ENCODE measurements at regions not wholly inside any gene's neighbourhood (a gene's known extent, or its start where the extent isn't known, plus 50 kb on each side); places are given as distances from the start of the nearest gene placed in this dataset.
A peak's percentile ranks its signal among the peaks of the same experiment; 100 is the strongest.
"Not testable (repeated sequence)": the region's sequence is repeated elsewhere in the genome, so short reads cannot be mapped to it uniquely, and the experiment has no call there.

DNA sequence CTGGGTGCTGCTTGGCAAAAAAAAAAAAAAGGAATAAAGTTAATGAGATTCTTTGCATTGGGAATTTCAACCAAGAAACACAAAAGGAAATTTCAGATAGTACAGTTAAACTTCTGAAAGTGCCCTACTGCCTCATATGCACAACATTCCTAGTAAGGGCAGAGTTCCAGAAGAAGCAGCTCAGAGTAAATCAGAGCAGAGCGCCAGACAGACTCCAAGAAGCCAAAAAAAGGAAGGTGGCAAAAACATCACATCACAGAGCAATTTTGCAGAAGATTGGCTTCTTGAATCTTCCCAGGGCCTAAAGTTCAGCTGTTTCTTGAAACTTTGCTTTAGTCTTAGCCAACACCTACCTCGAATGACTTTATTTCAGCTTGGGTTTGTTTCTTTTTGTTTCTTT, 544.1 kb downstream of the XPNPEP1 start:
- no peak for FAIRE-seq

DNA sequence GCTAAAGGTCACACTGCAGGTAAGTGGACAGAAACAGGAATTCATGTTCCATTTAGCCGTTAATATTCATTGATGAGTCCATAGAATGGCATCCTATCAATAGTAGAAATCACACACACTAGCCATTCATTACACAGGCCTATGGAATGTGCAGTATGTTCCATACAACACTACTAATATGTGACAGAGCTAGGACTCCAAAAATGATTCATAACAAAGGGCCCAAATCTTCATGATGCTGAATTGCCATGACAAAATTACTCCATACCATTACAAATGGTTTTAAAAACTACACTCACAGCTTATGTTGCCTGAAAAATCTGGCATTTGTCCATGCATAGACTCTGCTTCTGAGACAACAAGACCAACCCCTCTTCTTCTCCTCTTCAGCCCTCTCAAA, 549.1 kb downstream of the XPNPEP1 start:
- FAIRE-seq, result no peak

DNA sequence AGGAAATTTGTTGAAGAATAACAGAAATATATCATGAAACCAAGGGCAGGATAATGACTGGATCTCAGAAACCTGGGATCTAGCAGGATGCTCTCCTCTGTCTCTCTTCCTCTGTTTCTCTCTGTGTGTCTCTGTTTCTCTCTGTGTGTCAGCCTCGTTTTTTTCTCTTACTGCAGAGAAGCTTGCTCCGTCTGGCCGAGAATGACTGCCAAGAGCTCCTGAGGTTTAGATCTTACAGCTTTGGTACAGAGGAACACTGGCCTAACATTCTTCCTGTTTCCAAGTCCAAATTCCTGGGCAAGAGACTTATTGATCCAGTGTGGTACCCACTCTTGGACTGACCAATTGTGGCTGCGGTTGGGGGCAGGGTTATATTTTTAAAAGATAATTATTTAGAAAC, 564.0 kb downstream of the XPNPEP1 start:
- FAIRE-seq, result no peak

DNA sequence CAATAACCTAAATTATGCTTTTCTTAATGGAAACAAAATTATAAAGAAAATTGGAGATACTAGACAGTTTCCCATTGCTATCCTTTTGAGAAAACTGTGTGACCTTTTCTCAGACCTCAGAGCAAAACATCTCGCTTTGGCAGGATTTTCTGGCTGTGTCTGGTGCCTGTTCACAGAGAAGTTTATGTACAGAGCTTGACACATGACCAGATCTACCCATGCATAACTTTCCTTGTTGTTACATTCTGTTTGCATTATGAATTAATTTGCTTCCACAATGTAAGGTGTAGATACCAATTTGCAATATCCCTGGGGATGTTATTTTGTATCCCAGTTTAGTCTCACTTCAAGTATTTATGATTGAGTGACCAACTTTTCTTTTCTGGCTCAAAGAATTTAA, 565.0 kb downstream of the XPNPEP1 start:
- no peak for FAIRE-seq

DNA sequence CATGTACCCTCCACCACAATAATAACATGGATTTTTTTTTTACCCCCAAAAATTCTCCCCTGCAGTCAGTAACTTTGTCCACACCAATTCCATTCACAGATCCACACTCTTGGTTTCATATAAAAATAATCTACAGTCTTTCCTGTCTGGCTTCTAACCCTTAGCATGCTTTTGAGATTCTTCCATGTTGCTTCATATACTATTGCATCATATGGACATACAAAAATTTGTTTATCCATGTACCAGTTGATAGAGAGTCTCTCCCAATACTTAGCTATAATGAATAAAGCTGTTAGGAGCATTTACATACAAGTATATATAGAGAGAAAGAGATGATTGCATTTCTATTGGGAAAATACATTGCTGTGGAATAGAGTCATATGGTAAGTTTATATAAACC, 575.0 kb downstream of the XPNPEP1 start:
- FAIRE-seq, result no peak

DNA sequence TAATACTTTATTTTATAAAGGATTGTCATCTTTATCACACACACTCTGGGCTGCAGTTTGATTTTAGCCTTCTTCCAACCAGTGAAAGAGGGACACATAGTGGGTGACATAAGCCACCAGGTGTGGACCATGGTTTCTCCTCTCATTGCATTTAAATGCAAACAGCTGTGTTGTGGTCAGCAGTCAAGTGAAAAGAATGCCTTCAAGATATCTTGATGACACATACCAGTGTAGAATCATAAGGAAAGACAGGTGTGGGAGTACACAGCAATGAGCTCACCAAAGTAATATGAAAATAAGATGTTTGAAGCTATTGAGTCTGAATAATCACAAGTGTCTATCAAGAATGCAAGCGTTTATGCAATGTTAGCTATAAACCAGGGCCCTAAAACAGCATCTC, 580.0 kb downstream of the XPNPEP1 start:
- no peak for FAIRE-seq

DNA sequence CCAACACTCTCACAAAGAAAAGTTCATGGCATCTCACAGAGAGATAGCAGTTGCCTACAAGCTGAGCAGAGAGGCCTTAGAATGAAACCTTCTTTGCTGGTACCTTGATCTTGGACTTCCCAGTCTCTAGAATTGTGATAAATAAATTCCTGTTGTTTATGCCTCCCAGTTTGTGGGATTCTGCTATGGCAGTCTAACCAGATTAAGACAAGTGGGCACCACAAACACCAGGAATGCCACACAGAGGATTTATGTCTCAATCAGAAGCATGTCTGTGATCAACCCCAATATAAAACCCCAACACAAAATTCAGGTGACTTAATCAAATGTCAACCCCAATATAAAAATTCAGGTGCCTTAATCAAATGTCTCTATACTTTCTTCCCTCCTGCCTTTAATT, 581.3 kb downstream of the XPNPEP1 start:
- no peak for FAIRE-seq

DNA sequence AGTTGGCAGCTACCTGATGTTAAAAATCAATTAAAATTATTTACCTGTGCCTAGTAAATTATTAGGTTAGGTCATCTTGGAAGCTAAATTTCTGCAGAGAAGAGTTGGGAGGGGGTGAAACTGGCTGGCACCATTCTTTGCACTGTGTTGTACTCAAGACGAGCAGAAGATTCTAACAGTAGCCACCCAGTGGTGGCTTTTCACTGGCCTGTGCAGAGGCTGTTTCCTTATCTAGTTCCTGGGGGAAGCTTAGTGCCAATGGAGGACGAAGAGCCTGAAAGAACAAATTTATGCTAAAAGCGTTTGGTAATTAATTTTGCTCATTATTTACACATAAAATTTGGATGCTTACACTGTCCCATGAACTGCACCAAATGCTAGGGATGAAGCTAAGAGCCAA, 595.3 kb downstream of the XPNPEP1 start:
- no peak for FAIRE-seq

DNA sequence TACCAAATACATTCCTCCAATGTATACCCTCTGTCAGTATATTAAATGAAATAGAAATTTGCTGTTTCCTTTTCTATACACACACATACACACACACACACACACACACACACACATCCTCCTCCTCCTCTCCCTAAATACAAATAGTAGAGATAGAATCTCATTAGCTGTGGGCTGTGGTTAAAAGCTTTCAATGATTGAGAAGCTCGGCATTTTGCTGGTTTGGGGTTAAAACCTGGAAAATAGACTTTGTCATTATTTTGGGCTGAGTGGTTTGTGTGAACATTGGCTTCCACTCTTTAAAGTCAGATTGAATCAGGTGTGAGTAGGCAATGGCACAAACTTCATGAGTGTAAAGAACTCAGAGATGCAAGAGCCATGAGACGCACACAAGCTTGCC, 596.0 kb downstream of the XPNPEP1 start:
- no peak for FAIRE-seq

DNA sequence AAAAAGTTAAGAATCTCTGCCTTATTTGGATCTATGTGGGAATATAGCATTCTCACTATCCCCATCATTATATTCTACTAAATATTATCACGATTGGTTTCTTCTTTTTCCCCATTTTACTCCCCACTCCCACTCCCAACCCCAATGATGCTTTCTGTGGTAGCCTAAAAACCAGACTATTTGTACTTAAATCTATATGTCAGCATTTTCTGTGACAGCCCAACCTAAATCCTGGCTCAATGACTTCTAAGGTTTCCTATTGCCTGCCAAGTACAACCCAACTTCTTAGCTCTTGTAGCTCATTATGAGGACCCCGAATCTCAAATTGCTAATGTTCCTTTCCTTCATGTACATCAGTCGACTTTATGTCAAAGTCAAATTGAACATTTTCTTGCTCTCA, 598.6 kb downstream of the XPNPEP1 start:
- FAIRE-seq, result no peak

DNA sequence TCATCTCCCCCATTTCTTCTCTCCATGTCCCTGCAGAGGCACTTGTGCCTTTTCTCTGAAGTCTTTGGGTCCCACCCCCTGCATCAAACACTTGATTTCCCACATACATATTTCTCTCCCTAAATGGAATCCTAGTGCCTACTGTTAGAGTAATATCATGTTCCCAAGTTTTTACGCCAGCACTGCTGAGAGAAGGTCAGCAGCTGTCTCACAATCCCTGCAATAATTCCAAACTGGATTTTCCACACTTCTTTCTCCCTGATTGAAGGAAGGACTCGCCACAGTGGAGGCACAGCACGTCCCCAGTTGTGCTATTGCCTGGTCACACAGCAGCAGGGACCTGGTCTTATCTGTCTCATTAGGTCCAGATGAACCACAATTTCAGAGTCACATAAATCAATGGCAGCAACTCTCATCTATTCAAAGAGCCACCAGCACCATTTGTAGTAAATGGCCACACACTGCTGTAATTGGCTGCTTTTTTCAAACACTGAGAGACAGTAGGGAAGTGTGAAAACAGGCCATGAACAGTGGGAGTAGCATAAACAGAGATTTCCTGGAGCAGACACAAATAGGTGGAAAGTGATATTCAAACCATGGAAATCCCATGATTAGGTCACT, 605.5 kb downstream of the XPNPEP1 start:
- no peak for FAIRE-seq

DNA sequence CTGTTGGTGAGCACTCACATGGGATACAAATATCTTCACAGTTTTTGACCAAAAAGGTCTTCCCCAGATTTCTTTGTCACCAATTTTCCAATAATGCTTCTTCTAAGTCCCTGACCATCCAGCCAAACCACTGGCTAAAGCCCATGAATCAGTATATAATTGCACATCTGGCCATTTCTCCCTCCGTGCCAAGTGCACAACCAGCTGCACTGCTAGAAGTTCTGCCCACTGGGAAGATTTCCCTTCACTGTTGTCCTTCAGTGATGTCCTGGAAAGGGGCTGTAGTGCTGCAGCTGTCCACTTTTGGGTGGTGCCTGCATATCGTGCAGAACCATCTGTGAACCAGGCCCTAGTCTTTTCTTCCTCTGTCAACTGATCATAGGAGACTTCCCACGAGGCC, 609.3 kb downstream of the XPNPEP1 start:
- not testable (repeated sequence) for FAIRE-seq

DNA sequence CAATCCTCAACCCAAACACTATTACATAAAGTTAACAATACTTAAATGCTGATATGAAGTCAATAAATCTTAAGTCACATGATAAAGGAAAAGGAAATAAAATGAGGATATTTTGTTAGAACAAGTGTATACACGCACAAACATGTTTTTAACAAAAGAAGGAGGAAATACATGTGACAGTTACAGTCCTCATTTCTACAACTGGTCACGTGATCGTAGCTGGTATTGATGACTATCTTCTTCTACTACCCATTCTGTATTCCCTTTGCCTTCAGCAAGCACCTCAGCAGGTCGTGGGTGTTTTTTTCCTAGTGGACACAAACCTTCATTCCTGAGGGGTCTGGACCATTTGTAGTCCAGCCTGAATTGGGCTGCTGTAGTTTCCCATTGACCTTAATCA, 610.8 kb downstream of the XPNPEP1 start:
- not testable (repeated sequence) for FAIRE-seq

DNA sequence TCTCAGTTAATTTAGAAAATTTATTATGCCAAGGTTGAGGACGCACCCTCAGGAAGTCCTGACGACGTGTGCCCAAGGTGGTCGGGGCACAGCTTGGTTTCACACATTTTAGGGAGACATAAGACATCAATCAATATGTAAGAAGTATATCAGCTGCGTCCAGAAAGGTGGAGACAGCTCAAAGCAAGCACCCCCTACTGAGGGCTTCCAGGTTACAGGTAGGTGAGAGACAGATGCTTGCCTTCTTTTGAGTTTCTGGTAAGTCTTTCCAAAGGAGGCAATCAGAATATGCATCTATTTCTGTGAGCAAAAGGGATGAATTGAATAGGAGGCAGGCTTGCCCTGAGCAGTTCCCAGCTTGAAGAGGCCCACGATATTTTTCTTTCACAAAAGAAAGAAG, 614.3 kb downstream of the XPNPEP1 start:
- FAIRE-seq, result no peak

DNA sequence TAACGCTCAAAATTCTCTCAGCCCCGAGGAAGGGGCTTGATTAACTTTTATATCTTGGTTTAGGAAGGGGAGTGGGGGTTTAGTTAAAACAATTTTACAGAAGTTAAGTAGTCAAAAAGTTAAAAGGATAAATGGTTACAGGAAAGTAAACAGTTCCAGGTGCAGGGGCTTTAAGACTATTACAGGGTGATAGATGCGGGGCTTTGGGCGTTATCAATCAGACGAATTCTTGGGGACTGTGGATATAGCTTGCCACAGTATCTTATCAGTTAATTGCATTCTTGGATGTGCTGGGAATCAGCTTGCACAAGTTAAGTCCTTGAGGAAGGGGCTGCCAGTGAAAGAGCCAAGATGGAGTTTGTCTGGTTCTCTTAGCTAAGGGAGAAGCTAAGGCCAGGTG, 616.2 kb downstream of the XPNPEP1 start:
- FAIRE-seq, result not testable (repeated sequence)

DNA sequence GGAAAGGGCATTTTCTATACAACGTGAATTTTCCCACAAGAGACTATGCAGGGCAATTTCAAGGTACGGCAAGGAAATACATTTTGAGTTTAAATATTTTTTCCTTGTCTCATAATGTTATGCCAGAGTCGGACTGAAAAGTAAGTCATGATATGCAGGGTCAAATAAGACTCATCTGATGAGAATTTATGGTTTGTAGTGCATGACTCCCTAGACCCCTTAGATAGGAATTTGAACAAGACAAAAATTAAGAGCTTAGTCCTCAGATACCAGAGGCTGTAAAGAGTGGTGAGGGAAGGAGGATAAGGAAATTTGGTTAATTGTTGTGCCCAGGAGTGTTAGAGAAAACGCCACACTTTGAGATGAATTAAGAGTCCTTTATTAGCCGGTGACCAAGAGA, 616.6 kb downstream of the XPNPEP1 start:
- FAIRE-seq, result no peak

DNA sequence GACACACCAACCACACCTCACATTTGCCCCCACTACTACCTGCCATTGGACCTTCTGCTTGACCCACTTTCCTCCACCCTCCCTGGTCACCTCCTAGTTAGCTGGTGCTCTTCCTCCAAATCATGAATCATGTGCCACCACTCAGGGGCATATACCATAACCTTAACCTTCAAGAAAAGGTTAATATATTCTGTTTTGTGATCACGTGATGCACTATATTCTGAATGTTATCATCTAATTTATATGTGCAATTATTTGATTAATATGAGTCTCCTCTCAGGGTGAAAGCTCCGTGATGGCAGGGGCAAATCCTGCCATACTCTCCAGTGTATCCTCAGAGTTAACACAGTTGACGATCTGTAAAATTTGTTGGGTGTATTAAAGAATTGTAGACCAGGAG, 635.5 kb downstream of the XPNPEP1 start:
- FAIRE-seq, result no peak

DNA sequence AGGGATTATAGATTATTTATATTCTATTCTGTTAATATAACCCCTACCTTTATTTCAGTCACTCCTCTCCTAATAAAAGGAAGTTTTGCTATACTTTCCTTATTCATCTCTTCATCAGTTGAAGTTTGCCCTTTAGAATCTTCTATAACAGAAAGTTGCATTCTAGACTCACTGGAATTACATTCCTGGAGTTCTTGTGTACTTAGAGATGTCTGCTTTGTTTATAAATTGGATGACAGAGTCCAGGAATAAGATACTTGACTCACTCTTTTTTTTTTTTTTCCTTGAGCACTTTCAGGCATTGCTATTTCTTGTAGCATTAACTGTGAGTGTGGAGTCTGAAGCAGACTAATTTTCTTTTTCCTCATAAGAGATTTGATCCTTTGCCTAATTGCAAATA, 640.8 kb downstream of the XPNPEP1 start:
- FAIRE-seq, result peak; percentile 20

DNA sequence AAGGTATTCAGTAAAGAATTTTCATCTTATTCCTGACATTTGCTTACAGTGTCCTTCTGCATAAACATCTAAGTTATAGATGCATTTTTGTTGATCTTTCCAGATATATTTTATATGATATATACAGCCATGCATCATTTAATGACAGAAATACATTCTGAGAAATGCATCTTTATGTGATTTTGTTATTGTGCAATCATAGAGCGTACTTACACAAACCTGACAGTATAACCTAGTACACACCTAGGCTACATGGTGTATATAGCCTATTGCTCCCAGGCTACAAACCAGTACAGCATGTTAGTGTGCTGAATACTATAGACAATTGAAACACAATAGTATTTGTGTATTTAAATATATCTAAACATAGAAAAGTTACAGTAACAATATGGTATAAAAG, 642.0 kb downstream of the XPNPEP1 start:
- no peak for FAIRE-seq

DNA sequence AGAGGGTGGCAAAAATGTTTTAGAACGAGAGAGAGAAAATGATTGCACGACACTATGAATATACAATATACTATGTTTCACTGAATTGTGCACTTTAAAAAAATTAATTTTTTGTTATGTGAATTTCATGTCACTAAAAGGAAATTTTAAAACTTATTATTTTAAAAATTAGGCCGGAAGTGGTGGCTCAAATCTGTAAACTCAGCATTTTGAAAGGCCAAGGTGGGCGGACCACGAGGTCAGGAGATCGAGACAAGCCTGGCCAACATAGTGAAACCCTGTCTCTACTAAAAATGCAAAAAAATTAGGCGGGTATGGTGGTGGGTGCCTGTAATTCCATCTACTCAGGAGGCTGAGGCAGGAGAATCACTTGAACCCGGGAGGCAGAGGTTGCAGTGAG, 642.5 kb downstream of the XPNPEP1 start:
- no peak for FAIRE-seq

DNA sequence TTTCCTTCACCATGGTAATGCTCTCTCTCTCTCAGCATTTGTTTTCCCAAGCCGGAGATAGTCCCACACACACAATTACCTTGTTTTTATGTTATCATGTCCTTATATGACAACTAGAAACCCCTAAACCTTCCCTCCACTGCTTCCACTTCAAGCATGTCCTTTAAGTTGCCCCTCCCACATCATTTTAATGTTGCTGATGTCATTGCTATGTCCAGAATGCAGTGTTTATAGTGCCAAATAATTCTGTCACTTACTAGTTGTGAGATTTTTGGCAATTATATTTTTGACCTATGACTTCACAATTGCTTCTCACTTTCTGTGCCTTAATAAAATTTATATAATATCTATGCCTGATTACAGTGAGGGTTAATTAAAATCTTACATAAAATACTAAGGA, 645.9 kb downstream of the XPNPEP1 start:
- no peak for FAIRE-seq

DNA sequence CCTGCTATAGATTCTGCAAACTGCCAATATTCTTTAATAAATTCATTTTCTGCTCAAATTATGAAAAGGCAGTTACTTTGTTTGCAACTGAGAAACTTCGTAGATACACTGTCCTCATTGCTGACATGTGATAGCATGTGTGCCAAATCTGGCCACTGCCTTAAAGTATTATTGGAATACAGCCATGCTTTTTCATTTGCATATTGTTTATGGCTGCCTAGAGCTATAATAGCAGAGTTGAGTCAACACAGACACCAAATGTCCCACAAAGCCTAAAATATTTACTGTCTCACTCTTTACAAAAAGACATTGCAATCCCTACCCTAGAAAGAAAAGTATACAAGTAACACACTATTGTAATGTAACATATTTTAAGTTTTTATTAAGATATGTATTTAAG, 647.4 kb downstream of the XPNPEP1 start:
- FAIRE-seq, result no peak

DNA sequence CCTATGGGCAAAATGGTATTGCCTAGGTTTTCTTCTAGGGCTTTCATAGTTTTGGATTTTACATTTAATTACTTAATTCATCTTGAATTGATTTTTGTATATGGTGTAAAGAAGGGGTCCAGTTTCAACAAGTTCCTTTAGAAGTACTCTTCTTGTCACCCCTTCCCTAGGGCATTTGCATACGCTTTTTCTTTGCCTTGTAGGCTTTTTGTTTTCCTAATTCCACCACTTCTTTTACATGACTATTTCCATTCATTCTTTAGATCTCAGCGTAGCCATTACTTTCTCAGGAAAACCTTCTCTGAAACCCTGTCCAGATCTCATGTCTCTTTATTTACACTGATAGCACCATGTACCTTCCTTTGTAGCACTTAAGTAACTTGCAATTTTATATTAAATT, 648.6 kb downstream of the XPNPEP1 start:
- FAIRE-seq, result no peak

DNA sequence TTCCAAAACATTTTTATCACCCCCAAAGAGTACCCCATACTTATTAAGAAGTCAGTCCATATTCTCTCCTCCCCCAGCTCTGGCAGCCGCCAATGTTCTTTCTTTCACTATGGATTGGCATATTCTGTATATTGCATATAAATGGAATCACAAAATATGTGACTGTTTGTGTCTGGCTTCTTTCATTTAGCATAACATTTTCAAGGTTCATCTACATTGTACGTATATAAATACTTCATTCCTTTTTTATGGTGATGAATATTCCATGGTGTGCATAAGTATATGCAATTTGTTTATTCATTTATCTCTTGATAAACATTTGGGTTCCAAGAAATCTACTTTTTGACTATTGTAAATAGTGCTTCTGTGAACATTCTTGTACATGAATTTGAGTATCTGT, 653.1 kb downstream of the XPNPEP1 start:
- no peak for FAIRE-seq

DNA sequence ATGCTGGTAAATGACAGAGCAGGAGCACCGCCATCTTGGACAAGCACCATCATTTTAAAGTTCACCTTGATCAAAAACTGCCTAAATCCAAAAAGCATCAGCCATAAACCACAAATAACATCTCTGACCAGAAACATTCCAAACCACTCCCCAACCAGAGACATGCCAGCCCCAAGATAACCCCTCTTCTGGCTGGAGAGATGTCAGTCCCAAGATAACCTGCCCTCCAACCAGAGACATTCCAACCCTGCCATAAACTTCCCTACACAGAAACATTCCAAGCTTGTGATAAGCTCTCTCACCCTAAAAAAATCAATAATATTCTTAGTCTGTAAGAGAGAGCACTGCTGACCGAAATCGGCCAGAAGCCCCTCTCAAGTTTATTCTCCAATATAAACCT, 659.3 kb downstream of the XPNPEP1 start:
- no peak for FAIRE-seq

DNA sequence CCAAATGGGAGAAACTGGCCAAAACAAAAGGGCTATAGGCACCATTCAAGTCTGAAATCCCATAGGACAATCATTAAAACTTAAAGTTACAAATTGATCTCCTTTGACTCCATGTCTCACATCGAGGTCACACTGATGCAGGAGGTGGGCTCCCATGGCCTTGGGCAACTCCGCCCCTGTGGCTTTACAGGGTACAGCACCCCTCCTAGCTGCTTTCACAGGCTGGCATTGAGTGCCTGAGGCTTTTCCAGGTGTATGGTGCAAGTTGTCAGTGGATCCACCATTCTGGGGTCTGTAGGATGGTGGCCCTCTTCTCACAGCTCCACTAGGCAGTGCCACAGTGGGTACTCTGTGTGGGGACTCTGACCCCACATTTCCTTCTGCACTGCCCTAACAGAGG, 662.1 kb downstream of the XPNPEP1 start:
- no peak for FAIRE-seq
